ENCODE measurements at regions not wholly inside any gene's neighbourhood (a gene's known extent, or its start where the extent isn't known, plus 50 kb on each side); places are given as distances from the start of the nearest gene placed in this dataset.

DNA sequence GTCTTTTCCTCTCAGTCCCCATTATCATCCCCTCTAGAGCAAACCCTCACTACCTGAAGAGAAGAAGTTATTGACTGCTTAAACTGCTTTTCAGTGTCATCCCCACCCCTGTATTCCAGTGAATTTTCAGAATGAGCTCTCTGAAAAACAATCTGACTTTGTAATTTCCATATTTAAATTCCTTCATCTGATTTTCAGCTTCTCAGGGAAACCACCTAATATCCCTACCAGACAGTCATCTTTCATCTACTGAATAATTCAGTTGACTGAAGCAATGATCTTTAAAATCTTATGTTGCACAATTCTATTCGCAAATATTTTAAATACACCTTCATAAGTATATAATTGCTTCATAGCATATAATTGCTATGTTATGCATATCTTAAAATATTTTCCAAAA is 258.7 kb downstream of the HTR1B start:
- H3K36me3 ChIP-seq (ENCODE audit: control insufficient read depth, insufficient read depth, low read length), result no peaks in the 10 kb centered on the region
- TF ChIP-seq, protein P1, sequence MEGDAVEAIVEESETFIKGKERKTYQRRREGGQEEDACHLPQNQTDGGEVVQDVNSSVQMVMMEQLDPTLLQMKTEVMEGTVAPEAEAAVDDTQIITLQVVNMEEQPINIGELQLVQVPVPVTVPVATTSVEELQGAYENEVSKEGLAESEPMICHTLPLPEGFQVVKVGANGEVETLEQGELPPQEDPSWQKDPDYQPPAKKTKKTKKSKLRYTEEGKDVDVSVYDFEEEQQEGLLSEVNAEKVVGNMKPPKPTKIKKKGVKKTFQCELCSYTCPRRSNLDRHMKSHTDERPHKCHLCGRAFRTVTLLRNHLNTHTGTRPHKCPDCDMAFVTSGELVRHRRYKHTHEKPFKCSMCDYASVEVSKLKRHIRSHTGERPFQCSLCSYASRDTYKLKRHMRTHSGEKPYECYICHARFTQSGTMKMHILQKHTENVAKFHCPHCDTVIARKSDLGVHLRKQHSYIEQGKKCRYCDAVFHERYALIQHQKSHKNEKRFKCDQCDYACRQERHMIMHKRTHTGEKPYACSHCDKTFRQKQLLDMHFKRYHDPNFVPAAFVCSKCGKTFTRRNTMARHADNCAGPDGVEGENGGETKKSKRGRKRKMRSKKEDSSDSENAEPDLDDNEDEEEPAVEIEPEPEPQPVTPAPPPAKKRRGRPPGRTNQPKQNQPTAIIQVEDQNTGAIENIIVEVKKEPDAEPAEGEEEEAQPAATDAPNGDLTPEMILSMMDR (IDR thresholded peaks at IDR 0.05), result no peak
- TF ChIP-seq POLR2AphosphoS5 (IDR thresholded peaks at IDR 0.05; ENCODE audit: low read depth, low read length), result no peak
- TF ChIP-seq, protein P2, sequence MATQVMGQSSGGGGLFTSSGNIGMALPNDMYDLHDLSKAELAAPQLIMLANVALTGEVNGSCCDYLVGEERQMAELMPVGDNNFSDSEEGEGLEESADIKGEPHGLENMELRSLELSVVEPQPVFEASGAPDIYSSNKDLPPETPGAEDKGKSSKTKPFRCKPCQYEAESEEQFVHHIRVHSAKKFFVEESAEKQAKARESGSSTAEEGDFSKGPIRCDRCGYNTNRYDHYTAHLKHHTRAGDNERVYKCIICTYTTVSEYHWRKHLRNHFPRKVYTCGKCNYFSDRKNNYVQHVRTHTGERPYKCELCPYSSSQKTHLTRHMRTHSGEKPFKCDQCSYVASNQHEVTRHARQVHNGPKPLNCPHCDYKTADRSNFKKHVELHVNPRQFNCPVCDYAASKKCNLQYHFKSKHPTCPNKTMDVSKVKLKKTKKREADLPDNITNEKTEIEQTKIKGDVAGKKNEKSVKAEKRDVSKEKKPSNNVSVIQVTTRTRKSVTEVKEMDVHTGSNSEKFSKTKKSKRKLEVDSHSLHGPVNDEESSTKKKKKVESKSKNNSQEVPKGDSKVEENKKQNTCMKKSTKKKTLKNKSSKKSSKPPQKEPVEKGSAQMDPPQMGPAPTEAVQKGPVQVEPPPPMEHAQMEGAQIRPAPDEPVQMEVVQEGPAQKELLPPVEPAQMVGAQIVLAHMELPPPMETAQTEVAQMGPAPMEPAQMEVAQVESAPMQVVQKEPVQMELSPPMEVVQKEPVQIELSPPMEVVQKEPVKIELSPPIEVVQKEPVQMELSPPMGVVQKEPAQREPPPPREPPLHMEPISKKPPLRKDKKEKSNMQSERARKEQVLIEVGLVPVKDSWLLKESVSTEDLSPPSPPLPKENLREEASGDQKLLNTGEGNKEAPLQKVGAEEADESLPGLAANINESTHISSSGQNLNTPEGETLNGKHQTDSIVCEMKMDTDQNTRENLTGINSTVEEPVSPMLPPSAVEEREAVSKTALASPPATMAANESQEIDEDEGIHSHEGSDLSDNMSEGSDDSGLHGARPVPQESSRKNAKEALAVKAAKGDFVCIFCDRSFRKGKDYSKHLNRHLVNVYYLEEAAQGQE (IDR thresholded peaks at IDR 0.05; ENCODE audit: insufficient read depth in 1 of 2, low read depth in 2 of 2, low read length in 1 of 2), result no peak
- TF ChIP-seq SIN3A (IDR thresholded peaks at IDR 0.05; ENCODE audit: borderline replicate concordance, insufficient read depth, low read depth, low read length), result no peak
- no peak for TF ChIP-seq TCF7L2 (IDR thresholded peaks at IDR 0.05; ENCODE audit: low read depth, low read length)
- ATAC-seq, result no peak
- POLR2A ChIA-PET, result no interaction called here
- H3K4me1 ChIP-seq (ENCODE audit: control insufficient read depth, insufficient read depth, low read length), result no peaks in the 10 kb centered on the region
- DNase-seq (ENCODE audit: low read depth, low spot score), result no peak
- in situ Hi-C loops (cut with HindIII; ENCODE audit: low pct_unique_long_range_greater_than_20kb, low sequenced_read_pairs) (no loop called here), intact Hi-C loops (cut with micrococcal nuclease; ENCODE audit: unreplicated experiment) (no loop called here)
- no TSS peak for BruUV-seq (replicated peaks)
- peaks cover 3% of the 10 kb centered on the region; the same call in 1 of the 2 replicates for H3K9me3 ChIP-seq (ENCODE audit: control insufficient read depth, insufficient read depth, low read depth, low read length)
- H3K27me3 ChIP-seq (ENCODE audit: control insufficient read depth, insufficient read depth, low read length), result no peaks in the 10 kb centered on the region
- H3K4me3 ChIP-seq (ENCODE audit: low read depth in 2 of 2, low read length in 2 of 2), result no peak overlapping the region
- CTCF ChIA-PET, result no interaction called here
- H3K27ac ChIP-seq (ENCODE audit: low read length), result no peak overlapping the region; the same call in 1 of the 2 replicates

GRCh38 chr6:77183447-77183846 is 279.8 kb downstream of the HTR1B start:
- intact Hi-C loops (cut with micrococcal nuclease; ENCODE audit: unreplicated experiment), result no loop called here
- no peak overlapping the region for H3K27ac ChIP-seq (ENCODE audit: low read length)
- H3K4me3 ChIP-seq (ENCODE audit: low read depth in 2 of 2, low read length in 2 of 2), result no peak overlapping the region
- TF ChIP-seq, protein P2 (IDR thresholded peaks at IDR 0.05; ENCODE audit: insufficient read depth in 1 of 2, low read depth in 2 of 2, low read length in 1 of 2), result no peak
- TF ChIP-seq, protein P1 (IDR thresholded peaks at IDR 0.05), result no peak
- no peak for TF ChIP-seq POLR2AphosphoS5 (IDR thresholded peaks at IDR 0.05; ENCODE audit: low read depth, low read length)
- TF ChIP-seq SIN3A (IDR thresholded peaks at IDR 0.05; ENCODE audit: borderline replicate concordance, insufficient read depth, low read depth, low read length), result no peak
- no peak for TF ChIP-seq TCF7L2 (IDR thresholded peaks at IDR 0.05; ENCODE audit: low read depth, low read length)
- peaks cover 5% of the 10 kb centered on the region; the same call in 1 of the 2 replicates for H3K4me1 ChIP-seq (ENCODE audit: control insufficient read depth, insufficient read depth, low read length)
- H3K9me3 ChIP-seq (ENCODE audit: control insufficient read depth, insufficient read depth, low read depth, low read length), result no peaks in the 10 kb centered on the region
- ChIA-PET POLR2A (no interaction called here), CTCF (no interaction called here)
- DNase-seq (ENCODE audit: low read depth, low spot score) (no peak), ATAC-seq (no peak)
- no peaks in the 10 kb centered on the region for H3K27me3 ChIP-seq (ENCODE audit: control insufficient read depth, insufficient read depth, low read length)
- H3K36me3 ChIP-seq (ENCODE audit: control insufficient read depth, insufficient read depth, low read length), result no peaks in the 10 kb centered on the region
- in situ Hi-C loops (cut with HindIII; ENCODE audit: low pct_unique_long_range_greater_than_20kb, low sequenced_read_pairs), result no loop called here
- BruUV-seq (replicated peaks), result no TSS peak

Data from Panc1 (cell line).